HL-60 (cell line): ENCODE measurements at regions not wholly inside any gene's neighbourhood (a gene's known extent, or its start where the extent isn't known, plus 50 kb on each side); places are given as distances from the start of the nearest gene placed in this dataset.

Source experiments
- GABPA ChIP-seq: IDR thresholded peaks from 2 replicates; pipeline ENCODE4 v1.6.1; 2012; ENCODE audit warnings: low read depth
- POLR2AphosphoS5 ChIP-seq: IDR thresholded peaks from 2 replicates; pipeline ENCODE4 v1.6.1; 2012; ENCODE audit warnings: low read depth
- TF ChIP-seq, protein P1 (sequence below): IDR thresholded peaks from one replicate; pipeline ENCODE4 v1.5.1; 2011; ENCODE audit warnings: low read length, control low read depth, inconsistent platforms; ENCODE audit not compliant: insufficient read depth
- TF ChIP-seq, protein P2 (sequence below): IDR thresholded peaks from 2 replicates; pipeline ENCODE4 v1.6.1; 2012; ENCODE audit warnings: low read depth; ENCODE audit not compliant: insufficient replicate concordance

DNA sequence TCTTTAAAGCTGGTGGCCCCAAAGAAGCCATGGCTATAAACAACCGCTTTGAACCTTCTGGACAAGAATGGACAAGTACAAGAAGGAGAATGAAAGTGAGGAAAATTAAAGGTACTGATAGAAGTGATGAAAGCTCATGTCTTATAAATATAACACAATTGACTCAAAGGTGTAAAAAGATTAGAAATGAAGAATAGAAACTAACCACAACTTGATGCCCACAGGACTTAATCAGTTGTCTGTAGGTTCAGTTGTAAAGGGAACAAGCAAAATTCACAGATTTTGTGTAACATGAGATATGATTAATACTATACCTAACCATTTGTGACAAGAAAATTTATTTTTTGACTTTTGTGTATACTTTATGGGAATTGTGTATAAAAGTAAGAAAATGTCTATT is 135.7 kb downstream of the NUP35 start:
- TF ChIP-seq GABPA (no peak), POLR2AphosphoS5 (no peak)
- TF ChIP-seq, protein P1, sequence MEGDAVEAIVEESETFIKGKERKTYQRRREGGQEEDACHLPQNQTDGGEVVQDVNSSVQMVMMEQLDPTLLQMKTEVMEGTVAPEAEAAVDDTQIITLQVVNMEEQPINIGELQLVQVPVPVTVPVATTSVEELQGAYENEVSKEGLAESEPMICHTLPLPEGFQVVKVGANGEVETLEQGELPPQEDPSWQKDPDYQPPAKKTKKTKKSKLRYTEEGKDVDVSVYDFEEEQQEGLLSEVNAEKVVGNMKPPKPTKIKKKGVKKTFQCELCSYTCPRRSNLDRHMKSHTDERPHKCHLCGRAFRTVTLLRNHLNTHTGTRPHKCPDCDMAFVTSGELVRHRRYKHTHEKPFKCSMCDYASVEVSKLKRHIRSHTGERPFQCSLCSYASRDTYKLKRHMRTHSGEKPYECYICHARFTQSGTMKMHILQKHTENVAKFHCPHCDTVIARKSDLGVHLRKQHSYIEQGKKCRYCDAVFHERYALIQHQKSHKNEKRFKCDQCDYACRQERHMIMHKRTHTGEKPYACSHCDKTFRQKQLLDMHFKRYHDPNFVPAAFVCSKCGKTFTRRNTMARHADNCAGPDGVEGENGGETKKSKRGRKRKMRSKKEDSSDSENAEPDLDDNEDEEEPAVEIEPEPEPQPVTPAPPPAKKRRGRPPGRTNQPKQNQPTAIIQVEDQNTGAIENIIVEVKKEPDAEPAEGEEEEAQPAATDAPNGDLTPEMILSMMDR: no peak
- TF ChIP-seq, protein P2, sequence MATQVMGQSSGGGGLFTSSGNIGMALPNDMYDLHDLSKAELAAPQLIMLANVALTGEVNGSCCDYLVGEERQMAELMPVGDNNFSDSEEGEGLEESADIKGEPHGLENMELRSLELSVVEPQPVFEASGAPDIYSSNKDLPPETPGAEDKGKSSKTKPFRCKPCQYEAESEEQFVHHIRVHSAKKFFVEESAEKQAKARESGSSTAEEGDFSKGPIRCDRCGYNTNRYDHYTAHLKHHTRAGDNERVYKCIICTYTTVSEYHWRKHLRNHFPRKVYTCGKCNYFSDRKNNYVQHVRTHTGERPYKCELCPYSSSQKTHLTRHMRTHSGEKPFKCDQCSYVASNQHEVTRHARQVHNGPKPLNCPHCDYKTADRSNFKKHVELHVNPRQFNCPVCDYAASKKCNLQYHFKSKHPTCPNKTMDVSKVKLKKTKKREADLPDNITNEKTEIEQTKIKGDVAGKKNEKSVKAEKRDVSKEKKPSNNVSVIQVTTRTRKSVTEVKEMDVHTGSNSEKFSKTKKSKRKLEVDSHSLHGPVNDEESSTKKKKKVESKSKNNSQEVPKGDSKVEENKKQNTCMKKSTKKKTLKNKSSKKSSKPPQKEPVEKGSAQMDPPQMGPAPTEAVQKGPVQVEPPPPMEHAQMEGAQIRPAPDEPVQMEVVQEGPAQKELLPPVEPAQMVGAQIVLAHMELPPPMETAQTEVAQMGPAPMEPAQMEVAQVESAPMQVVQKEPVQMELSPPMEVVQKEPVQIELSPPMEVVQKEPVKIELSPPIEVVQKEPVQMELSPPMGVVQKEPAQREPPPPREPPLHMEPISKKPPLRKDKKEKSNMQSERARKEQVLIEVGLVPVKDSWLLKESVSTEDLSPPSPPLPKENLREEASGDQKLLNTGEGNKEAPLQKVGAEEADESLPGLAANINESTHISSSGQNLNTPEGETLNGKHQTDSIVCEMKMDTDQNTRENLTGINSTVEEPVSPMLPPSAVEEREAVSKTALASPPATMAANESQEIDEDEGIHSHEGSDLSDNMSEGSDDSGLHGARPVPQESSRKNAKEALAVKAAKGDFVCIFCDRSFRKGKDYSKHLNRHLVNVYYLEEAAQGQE: no peak
